ENCODE measurements at regions not wholly inside any gene's neighbourhood (a gene's known extent, or its start where the extent isn't known, plus 50 kb on each side); places are given as distances from the start of the nearest gene placed in this dataset.

GRCh38 chr4:115310641-115311040 lies 197.2 kb upstream of the NDST4 start:
- Mint-ChIP-seq H3K27me3 (ENCODE audit: unreplicated experiment) (no peaks in the 10 kb centered on the region), H3K36me3 (ENCODE audit: insufficient read depth, unreplicated experiment) (no peaks in the 10 kb centered on the region), H3K4me3 (ENCODE audit: low read depth, unreplicated experiment) (no peak overlapping the region), H3K9me3 (ENCODE audit: low read depth, unreplicated experiment) (no peaks in the 10 kb centered on the region), H3K27ac (ENCODE audit: unreplicated experiment) (no peak overlapping the region), H3K4me1 (ENCODE audit: low read depth, unreplicated experiment) (no peaks in the 10 kb centered on the region)
- no peak for TF ChIP-seq CTCF (IDR thresholded peaks at IDR 0.05; ENCODE audit: unreplicated experiment)
- intact Hi-C loops (cut with micrococcal nuclease; ENCODE audit: unreplicated experiment), result no loop called here
- BruUV-seq (replicated peaks), result no TSS peak
- CTCF ChIA-PET, result no interaction called here
- DNase-seq, result no peak

GRCh38 chr4:115294717-115295116 lies 181.3 kb upstream of the NDST4 start:
- CTCF ChIA-PET, result no interaction called here
- intact Hi-C loops (cut with micrococcal nuclease; ENCODE audit: unreplicated experiment), result no loop called here
- no peak overlapping the region for H3K4me3 Mint-ChIP-seq (ENCODE audit: low read depth, unreplicated experiment)
- no TSS peak for BruUV-seq (replicated peaks)
- no peaks in the 10 kb centered on the region for H3K4me1 Mint-ChIP-seq (ENCODE audit: low read depth, unreplicated experiment)
- DNase-seq, result no peak
- TF ChIP-seq CTCF (IDR thresholded peaks at IDR 0.05; ENCODE audit: unreplicated experiment), result no peak
- H3K9me3 Mint-ChIP-seq (ENCODE audit: low read depth, unreplicated experiment), result no peaks in the 10 kb centered on the region
- H3K27me3 Mint-ChIP-seq (ENCODE audit: unreplicated experiment), result no peaks in the 10 kb centered on the region
- no peak overlapping the region for H3K27ac Mint-ChIP-seq (ENCODE audit: unreplicated experiment)
- H3K36me3 Mint-ChIP-seq (ENCODE audit: insufficient read depth, unreplicated experiment), result no peaks in the 10 kb centered on the region

GRCh38 chr4:115293093-115293462 lies 179.7 kb upstream of the NDST4 start:
- BruUV-seq (replicated peaks), result no TSS peak
- CTCF ChIA-PET, result no interaction called here
- H3K27ac Mint-ChIP-seq (ENCODE audit: unreplicated experiment), result no peak overlapping the region
- no peaks in the 10 kb centered on the region for H3K4me1 Mint-ChIP-seq (ENCODE audit: low read depth, unreplicated experiment)
- TF ChIP-seq CTCF (IDR thresholded peaks at IDR 0.05; ENCODE audit: unreplicated experiment), result no peak
- intact Hi-C loops (cut with micrococcal nuclease; ENCODE audit: unreplicated experiment), result no loop called here
- H3K36me3 Mint-ChIP-seq (ENCODE audit: insufficient read depth, unreplicated experiment), result no peaks in the 10 kb centered on the region
- no peaks in the 10 kb centered on the region for H3K9me3 Mint-ChIP-seq (ENCODE audit: low read depth, unreplicated experiment)
- no peaks in the 10 kb centered on the region for H3K27me3 Mint-ChIP-seq (ENCODE audit: unreplicated experiment)
- DNase-seq, result no peak
- H3K4me3 Mint-ChIP-seq (ENCODE audit: low read depth, unreplicated experiment), result no peak overlapping the region

- no peak for DNase-seq
- no TSS peak for BruUV-seq (replicated peaks)
- TF ChIP-seq CTCF (IDR thresholded peaks at IDR 0.05; ENCODE audit: unreplicated experiment), result no peak
- Mint-ChIP-seq H3K4me1 (ENCODE audit: low read depth, unreplicated experiment) (no peaks in the 10 kb centered on the region), H3K27me3 (ENCODE audit: unreplicated experiment) (no peaks in the 10 kb centered on the region), H3K4me3 (ENCODE audit: low read depth, unreplicated experiment) (no peak overlapping the region), H3K36me3 (ENCODE audit: insufficient read depth, unreplicated experiment) (no peaks in the 10 kb centered on the region), H3K9me3 (ENCODE audit: low read depth, unreplicated experiment) (no peaks in the 10 kb centered on the region), H3K27ac (ENCODE audit: unreplicated experiment) (no peak overlapping the region)
- CTCF ChIA-PET, result interaction anchor here (0.6 kb wide), 1 partner anchor 147 kb away, joined by 4 read pairs; no protein-coding TSS in a partner anchor
- intact Hi-C loops (cut with micrococcal nuclease; ENCODE audit: unreplicated experiment), result no loop called here
Measured at GRCh38 chr4:115292320-115293092, 179.1 kb upstream of the NDST4 start.
